NCI-H1694 treated with DMSO at 0.1 percent for 48 hours (cell line): ENCODE measurements at regions not wholly inside any gene's neighbourhood (a gene's known extent, or its start where the extent isn't known, plus 50 kb on each side); places are given as distances from the start of the nearest gene placed in this dataset.
"Not testable (repeated sequence)": the region's sequence is repeated elsewhere in the genome, so short reads cannot be mapped to it uniquely, and the experiment has no call there.

Experiments
- DNase-seq: peaks from one replicate; lab custom pipeline; 2025; lab: John Stamatoyannopoulos, UW

DNA sequence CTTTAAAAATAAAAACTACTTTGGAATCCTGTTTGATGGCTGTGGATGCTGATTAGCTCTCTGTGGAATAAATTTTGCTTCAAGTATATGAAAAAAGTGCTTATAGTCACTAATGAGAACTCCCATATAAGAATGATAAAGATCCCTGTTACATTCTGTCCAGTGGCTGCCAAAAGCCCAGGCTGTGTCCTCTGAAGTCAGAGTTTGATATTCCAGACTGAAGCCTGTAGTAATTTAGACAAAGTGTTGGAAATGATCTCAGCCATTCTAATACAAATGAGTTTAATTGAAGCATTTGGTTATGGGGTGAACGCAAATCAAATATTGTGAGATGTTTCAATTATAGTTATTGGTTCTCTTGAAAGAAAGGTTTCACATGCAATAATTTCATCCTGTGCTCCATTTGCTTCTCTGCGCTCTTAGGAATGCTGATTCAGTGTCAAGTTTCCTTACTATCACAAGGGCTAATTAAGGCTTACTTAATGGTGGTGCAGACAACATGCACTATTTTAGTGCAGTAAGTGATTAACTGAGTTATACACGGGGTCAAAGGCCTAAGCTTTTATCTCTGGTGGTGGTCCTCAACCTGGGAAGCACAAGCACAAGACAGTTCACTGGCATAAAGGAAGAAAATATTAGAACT, 867.6 kb downstream of the SORCS1 start:
- DNase-seq = no peak

DNA sequence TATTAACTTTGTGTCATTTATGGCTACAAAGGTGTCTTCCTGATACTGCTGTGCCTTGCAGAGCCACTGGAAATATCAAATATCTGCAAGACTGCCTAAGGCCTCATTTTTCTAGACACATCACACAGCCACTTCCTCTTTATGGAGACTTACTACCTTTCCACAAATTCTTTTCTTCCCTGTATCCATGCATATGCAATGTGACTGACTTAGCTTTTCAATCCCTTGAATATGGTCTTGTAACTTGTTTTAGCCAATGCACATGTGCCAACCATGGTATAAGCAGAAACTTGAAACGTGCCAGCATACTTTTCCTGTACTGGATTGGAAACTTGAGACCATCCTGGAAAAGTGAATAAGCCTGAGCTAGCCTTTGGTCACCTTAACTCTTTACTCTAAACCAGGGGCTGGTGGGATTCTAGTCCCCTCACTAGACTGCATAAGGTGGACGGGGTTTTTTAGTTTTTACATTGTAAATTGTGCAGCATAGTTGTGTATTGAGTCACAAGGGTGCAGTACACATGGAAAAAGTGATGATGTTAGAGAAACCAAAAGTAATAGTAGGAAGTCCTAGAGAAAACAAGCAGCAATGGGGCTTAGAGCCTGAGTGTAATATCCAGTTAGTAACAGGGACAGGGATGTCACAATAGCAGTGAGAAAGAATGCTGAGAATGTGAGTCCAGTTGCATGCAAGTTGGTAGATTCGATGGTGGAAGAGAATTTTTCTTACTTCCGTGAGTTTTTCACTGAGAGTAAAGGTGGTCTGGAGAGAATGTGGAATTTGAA, 879.5 kb downstream of the SORCS1 start:
- DNase-seq = no peak

DNA sequence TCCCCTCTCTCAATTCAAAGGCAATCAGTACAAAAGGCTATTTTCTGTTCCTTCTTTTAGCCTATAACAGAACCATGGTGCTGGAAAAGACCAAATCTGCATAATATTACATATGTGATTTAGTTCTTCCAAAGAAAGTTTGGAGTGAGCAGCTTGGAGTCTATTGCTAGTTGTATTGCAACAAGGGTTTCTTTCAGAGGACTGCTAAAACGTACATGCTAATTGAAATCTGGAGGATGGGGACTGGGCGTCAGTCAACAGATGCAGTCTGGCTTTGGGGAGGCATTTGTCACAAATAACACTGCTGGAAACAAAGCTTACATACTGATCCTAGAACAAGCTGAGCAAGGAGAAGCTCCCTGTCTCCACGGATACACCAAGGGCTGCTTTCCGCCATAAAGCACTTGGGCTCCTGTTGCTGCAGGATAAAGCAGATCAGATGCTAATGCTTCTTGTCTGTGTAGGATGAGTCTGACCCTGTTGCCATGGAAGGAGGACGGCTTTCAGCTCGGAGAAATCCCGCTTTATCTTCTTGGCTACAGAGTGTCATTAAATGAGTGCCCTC, 883.5 kb downstream of the SORCS1 start:
- no peak for DNase-seq

DNA sequence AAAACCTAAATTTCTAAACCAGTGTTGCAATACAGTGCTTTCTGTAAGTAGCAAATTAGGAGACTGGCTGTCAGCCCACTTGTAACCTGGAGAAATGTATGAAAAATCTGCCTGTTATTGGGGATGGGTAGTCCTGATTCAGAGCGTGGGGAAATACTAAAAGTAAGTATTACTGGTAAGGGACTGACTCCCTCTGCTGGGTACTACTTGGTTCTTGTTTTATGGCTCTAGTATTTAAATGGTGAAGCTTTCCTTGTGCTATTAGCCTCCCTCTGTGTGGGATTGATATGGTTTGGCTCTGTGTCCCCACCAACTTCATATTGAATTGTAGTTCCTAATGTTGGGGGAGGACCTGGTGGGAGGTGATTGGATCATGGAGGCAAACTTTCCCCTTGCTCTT, 886.1 kb downstream of the SORCS1 start:
- DNase-seq = no peak

DNA sequence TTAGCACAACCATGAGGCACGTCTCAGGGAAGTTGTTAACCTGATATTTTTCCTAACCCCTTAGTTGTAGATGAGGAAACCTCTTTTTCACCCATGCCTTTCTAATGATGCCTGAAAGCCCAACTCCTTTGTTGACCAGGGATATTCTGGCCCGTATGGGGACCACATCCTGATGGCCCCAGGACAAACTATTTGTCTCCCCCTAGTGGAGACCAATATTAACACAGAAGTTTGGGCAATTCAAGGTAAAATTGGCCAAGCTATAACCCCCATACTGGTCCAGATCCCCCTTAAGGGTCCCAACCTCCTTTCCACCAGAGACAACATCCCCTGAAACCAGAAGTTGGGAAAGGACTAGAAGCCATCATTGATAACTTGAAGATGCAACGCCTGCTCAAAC, 893.3 kb downstream of the SORCS1 start:
- DNase-seq = no peak

DNA sequence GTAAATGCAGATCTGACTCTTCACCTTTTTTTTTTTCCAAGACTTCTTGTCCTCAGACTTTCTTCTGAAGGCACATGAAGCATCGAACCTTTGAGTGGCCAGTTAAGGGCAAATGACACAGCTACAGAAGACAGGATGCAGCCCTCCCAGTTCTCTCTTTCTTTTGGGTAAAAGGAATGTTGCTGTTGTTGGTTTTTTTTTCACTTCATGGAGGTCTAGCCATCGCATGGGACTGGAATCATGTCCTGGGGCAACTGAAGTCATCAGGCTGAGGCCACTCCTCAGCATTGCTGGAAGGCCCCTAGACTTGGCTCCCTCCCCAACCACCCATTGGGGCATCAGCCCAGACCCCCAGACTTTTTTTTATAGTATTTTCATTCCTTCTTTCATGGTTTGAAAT, 896.5 kb downstream of the SORCS1 start:
- DNase-seq = no peak

DNA sequence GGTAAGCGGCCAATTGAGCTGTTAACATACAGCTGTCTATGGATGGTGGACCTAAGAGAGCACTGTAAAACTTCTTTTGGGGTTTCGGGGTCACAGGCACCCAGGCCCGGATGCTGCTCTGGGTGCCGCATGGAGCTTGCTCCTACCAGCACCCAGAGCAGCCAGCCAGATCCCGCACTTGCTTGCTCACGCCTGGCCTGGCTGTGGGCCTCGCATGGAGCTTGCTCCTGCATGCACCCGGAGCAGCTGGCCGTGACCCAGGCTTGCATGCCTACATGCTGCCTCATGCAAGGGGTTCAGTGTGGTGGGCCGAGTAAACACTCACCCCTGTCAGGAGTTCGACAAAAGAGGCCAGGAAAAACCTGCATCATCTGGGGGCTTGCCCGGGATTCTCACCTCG, 896.9 kb downstream of the SORCS1 start:
- DNase-seq = no peak

DNA sequence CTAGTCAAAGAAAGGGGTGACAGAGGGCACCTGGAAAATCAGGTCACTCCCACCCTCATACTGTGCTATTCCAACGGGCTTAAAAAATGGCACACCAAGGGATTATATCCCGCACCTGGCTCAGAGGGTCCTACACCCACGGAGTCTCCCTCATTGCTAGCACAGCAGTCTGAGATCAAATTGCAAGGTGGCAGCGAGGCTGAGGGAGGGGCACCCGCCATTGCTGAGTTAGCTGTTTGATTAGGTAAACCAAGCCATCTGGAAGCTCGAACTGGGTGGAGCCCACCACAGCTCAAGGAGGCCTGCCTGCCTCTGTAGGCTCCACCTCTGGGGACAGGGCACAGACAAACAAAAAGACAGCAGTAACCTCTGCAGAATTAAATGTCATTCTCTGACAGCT, 907.1 kb downstream of the SORCS1 start:
- DNase-seq = not testable (repeated sequence)

DNA sequence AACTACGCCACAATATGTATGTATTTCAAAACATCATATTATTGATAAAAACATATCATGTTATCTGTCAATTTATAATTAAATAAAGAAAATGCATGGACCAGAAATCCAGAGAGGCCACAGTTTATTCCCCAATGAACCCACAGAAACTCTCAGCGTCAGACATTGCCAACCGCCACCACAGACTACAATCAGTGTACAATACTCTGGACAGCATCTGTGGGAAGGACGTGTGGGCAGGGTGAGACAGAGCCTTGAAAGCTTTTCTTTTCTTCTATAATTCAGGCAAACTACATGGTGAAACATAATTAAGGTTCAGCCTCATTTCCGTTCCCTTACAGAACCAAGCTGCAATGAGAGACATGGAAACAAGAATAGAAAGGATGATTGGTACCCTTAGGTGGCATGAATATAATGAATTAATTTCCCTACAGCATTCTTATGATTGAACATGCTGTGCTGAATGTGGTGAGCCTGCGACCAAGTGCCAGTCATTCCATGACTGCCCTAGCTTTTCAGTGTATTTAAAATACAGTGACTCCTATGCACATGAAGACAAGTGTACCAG, 909.3 kb downstream of the SORCS1 start:
- no peak for DNase-seq

DNA sequence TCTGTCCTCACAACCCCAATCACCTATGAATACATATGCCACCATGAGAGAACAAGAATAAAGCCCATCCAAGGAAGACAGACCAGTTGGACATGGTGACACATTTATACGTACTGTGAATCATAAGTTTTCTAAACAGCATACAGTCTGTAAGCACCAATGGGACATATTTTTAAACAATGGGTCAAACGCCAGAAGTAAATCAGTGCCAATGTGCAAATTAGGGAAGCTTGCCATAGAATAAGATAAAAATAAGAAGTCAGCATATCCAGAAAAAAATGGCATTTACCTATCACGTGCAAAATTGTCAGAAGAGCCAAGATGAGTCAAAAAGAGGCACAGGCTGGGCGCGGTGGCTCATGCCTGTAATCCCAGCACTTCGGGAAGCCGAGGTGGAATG, 910.4 kb downstream of the SORCS1 start:
- DNase-seq = no peak

DNA sequence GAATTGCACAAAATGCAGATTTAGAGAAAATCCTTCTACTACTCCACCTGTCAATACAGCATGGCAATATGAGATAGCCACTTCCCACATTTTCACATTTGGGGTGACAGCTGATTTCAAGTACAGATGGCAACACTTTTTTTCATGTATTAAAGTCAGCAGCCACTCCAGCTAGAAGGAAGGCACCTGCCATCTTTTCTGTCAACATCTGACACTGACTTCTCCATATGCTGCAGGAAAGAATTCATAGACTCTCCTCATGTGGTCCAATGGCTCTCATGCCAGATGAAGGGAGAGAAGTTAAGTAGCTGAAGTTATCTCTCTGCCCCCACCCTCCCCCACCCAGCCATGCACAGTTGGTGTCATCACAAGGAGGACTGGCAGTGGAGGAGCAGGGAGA, 912.0 kb downstream of the SORCS1 start:
- no peak for DNase-seq

DNA sequence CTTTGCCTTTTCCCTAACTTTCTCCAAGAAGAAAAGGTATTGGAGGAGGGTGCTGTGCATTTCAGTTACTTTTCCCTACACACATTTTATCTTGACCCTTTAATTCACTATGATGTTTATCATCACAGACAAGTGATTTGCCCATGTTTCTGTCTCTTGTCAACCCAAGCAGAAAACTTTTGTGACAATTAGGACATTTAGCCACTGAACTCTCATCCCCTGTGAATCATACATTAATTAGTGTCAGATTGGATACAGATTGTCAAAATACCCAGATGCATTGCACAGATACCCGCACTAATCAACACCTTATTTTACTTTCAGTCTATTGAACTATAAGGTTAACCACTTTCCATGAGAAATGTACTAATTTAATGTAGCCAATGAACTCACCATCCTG, 912.9 kb downstream of the SORCS1 start:
- no peak for DNase-seq

DNA sequence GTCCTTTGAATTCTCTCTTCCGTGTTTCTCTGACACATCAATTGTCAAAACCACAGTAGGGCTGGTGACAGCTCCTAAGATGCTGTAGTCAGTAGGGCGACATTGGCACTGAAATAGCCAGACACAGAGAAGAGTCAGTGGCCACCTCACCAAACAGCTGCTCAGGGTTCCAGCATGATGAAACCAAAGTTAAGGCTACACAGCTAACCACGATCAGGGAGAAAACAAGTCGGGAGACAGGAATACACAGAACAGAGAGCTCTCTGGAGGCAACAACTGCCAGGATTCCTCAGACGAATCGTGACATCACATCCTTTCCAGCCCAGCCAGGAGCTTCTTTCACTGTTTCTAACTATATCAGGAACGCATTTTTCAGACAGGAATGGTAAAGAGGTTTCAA, 922.2 kb downstream of the SORCS1 start:
- no peak for DNase-seq

DNA sequence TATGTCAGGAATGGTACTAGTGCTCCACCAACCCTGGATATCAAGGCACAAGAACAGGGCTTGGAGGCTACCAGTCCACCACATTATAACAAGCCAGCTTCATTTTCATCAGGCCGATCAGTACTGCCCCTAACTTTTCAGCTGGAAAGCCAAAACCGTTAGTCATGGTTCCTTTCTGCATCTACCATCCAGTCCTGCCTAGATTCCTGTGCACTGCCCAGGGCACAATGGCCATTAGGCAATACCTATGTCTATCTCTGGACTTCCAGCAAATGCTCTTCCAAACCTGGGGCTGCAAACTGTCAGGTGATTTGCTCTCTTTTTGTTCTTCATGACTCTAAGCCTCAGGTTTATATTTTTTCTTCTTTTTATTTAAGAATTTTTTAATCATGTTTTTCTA, 937.7 kb downstream of the SORCS1 start:
- no peak for DNase-seq

DNA sequence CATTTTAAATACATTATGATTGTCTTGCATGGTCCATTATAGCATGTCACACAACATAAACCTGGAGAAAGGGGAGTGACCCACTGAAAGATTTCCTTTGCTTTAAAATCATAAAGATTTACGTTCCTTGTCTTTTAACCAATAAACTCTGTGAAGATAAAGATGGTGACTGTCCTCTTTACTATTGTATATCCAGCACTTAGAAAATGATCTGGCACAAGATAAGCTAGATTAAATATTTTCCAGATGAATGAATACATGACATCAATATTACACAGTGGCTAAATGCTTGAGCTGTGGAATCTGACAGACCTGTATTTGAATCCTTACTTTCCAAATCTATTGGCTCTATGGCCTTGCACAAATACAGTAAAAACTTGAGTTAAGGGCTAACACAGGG, 938.4 kb downstream of the SORCS1 start:
- DNase-seq = no peak

DNA sequence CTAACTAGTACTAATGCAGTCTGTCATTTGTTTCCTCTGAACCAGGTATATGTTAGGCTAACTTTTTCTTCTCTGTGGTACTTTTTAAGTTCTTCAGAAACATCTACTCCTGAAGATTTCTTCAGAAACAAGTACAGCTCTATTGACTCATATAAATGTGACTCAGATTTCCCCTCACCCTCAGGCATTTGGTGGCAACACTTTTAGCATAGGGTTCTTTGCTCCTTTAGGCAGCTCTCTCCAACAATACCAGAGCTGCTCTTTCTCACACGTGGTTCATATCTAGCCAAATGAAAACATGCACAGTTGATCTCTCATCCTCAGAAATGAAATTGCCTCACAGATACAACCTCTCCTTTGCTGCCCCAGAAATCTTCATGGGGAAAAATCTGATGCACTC, 939.8 kb downstream of the SORCS1 start:
- no peak for DNase-seq

DNA sequence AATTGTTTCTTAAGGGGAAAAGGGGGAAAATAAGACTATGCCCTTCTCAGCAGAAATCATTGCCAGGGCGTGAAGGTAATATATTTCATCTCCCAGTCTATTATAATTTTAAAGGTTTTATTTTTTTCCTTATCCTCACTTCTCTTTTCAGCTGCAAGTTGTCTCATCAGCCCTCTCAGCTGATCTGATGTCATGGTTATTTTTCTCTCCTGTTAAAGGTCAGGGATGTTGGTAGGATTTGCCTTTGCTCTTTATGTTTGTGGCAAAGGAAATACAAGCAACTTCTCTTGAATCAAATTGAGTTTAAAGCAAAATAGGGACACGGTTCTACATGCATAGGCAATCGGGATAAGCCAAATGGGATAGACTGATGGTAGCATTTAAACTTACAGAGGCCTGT, 946.9 kb downstream of the SORCS1 start:
- DNase-seq = no peak

DNA sequence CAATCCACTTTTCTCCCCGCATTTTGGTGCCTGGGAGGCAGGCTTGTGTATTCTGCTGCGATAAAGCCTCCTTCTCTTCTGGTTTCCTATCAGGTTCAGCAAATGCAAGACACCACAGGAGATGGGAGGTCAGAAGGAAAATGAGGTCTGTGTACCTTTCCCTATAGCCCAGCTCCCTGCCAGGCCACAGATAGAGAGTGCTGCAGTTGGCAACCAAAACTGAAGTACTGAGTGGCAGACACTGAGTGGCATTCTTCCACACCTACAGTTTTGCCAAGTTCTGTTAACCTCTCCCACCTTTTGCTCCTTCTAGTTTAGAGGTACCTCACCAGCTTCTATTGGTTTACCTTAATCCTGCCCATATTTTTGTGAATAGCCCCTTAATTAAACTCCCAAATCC, 948.4 kb downstream of the SORCS1 start:
- no peak for DNase-seq

DNA sequence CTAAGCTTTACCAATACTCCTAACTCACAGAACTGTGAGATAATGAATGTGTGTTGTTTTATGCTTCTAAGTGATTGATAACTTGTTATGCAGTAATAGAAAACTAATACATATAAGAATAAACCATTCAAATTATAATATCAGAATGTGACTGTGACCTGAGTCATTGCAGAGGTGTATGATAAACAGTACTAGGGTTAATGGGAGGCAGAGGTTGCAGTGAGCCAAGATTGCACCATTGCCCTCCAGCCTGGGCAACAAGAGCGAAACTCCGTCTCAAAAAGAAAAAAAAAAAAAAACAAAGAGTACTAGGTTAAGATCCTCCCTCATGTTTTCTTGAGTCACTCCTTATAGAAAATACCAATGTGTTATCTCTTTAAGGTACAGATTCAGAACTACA, 950.3 kb downstream of the SORCS1 start:
- DNase-seq = no peak

DNA sequence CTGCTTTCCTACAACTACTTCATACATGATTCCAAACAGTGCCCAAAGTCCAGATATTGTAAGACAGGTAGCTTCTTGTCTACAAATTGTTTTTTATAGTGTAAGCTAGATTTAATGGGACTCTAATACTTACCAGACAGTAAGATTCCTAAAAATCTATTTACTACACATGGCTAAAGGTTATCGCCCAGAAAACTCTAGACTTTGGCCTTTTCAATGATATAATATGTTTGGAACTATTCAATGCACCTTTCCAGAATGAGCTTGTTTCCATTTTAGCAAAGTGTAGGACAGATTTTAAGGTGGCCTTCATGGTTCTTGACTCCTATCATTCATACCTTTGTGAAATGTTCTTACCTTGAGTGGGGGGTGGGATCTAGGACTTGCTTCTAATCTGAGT, 951.0 kb downstream of the SORCS1 start:
- no peak for DNase-seq

DNA sequence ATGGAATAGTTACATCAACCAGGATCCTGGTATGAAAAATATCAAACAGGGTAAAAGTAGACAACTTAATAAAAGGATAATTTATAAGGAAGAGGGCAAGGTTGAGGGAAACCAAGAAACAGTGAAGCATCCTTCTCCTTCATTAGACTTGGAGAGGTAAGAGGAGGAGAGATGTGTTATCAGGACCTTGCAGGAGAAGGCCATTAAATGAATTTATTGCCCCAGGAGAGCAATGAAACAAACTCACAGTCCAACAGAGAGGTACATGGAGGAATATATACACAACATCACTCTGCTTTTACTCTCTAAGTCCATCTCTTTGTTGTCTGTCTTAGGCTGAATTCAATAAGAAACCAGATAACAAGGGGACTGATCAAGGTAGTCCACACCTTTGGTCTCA, 966.2 kb downstream of the SORCS1 start:
- no peak for DNase-seq

DNA sequence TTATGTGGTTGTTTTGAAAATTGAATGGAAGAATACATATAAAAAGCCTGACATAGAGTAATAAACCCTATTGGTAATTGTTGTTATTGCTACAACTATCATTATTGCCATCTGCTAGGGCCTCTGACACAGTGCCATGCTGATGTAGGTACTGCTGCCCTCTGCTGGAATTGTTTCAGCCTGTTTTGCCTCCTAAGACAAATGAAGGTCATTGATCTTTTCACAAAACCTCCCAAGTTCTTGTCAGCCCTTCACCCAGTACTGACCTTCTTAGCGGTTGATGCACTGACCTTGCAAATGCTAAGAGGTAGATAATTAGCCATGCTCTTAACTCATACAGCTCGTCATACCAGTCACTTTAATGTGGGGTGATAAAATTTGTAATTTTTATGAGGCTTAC, 975.2 kb downstream of the SORCS1 start:
- DNase-seq = no peak

DNA sequence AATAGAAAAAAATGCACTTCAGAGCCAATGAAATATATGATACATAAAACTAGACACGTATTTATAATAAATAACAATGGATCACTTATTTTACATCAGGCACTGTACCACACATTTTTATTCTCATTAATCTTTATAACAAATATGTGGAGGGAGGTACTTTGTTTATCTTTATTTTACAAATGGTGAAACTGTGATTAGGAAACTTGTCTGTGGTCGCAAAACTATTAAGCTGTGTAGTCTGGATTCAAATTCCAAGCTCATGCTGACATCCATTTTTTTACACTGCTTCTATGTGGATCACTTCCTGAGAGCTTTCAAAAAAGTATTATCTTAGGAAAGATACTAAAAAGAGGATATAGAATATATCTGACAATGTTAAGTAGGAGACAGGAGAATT, 978.6 kb downstream of the SORCS1 start:
- no peak for DNase-seq
